Hepatic stellate cell (primary cell): ENCODE measurements at regions not wholly inside any gene's neighbourhood (a gene's known extent, or its start where the extent isn't known, plus 50 kb on each side); places are given as distances from the start of the nearest gene placed in this dataset.
"Not testable (repeated sequence)": the region's sequence is repeated elsewhere in the genome, so short reads cannot be mapped to it uniquely, and the experiment has no call there.

Source experiments
- DNase-seq: peaks from one replicate; pipeline ENCODE4 v3.0.0; 2011; ENCODE audit warnings: low spot score

DNA sequence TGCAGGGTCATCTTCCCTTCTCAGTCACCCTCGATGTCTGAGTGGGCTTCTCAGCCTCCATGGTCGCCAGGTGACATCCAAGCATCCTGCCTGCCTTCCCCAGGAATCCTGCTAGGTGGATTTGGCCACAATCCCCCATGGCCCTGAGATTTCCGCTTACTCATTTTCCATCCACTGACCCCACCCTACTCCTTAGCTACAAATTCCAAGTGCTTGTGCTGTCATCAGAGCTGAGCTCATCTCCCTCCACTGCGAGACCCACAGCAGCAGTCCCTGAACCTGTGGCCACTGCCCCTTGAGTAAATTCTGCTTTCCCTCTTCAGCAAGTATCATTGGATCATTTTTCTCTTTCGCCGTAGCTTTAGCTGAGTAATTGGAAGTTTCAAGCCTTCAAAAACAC lies 90.5 kb upstream of the ANKRD10 start:
- DNase-seq, result peak; percentile 23

GRCh38 chr13:111004444-111004843 lies 89.6 kb upstream of the ANKRD10 start:
- DNase-seq, result no peak

- no peak for DNase-seq
Observed at GRCh38 chr13:111001636-111002035, 86.8 kb upstream of the ANKRD10 start.

DNA sequence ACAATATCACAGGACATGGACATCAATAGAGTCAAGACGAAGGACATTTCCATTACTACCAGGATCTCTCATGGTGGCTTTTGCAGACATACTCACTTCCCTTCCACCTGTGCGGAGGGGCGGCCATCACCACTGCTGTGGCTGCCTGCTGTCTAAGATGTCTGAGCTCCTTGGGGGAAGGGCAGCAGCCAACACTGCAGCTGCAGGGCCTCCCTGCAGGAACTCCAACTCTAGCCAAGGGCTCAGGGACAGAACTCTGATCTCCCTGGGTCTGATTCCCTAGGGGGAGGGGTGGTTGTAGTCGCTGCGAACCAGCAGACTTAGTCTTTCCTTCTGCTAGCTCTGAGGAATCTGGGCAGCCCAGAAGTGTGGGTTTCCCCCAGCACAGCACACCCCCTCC lies 78.9 kb upstream of the ANKRD10 start:
- no peak for DNase-seq

- DNase-seq, result no peak
Observed at GRCh38 chr13:110991991-110992508, 77.2 kb upstream of the ANKRD10 start.

GRCh38 chr13:110989331-110989730 lies 74.5 kb upstream of the ANKRD10 start:
- no peak for DNase-seq

- no peak for DNase-seq
Observed at GRCh38 chr13:110985541-110985940, 70.7 kb upstream of the ANKRD10 start.

DNA sequence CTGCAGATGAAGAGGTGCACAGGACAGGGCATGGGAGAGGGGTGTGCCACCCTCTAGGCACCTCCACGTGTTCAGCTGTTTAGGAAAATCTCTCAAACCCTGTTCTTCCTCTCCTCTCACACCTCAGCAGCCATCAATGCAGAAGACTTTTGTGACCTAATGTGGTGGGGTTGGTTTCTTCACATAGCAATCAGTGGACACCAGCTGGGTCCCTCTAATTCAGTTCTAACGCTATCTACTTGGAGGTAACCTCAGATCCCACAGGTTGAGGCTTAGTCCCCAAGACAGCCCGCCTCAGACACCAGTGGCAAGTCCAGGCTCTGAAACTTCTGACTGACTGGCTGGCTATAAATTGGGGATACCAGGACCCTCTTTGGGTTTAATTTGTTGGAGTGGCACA lies 69.9 kb upstream of the ANKRD10 start:
- no peak for DNase-seq

DNA sequence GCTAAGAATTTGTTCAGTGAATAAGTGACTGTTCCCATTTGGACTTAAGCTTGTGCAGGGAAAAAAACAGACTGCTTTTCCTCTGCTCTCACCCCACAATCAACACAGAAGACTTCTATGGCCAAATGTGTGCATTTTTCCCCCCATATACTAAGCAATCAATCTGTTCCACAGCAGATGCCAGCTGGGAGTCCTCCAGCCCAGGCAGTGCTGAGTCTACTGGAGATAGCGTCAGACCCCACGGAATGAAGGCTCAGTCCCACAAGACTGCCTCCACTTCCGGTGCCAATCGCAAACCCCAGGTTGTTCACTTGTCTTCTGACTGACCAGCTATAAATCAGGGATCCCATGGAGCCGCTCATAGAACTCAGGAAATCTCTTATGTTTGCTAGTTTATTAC lies 69.5 kb upstream of the ANKRD10 start:
- DNase-seq, result no peak

- DNase-seq, result no peak
Observed at GRCh38 chr13:110983241-110983640, 68.4 kb upstream of the ANKRD10 start.

DNA sequence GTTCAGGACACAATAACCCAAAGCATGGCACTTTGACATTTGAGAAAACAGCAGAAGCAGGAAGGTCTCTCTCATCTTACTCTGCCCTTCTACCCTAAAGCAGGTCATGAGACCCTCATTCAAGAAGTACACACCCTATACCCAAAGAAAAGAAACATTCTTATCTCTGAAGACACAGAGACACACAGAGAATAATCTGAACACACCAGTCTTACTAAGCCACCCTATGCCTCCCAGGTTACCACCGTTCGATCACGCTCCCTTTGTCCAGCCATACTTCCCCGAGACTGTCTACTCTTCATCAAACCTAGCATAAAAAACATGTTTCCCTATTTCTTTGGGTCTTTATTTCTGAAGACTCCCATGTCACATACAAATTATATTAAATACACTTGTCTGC lies 66.5 kb upstream of the ANKRD10 start:
- no peak for DNase-seq

- no peak for DNase-seq
Observed at GRCh38 chr13:110980921-110981320, 66.1 kb upstream of the ANKRD10 start.

DNA sequence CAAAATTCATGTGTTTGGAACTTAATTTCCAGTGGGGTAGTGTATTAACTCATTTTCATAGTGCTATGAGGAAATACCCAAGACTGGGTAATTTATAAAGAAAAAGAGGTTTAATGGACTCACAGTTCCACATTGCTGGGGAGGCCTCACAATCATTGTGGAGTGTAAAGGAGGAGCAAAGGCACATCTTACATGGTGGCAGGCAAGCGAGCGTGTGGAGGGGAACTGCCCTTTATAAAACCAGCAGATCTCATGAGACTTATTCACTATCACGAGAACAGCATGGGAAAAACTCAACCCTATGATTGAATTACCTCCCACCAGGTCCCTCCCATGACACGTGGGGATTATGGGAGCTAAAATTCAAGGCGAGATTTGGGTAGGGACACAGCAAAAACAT lies 64.3 kb upstream of the ANKRD10 start:
- DNase-seq, result not testable (repeated sequence)

- no peak for DNase-seq
Observed at GRCh38 chr13:110978390-110978789, 63.5 kb upstream of the ANKRD10 start.

GRCh38 chr13:110976785-110977184 lies 61.9 kb upstream of the ANKRD10 start:
- DNase-seq, result no peak

GRCh38 chr13:110973007-110973700 lies 58.3 kb upstream of the ANKRD10 start:
- no peak for DNase-seq

DNA sequence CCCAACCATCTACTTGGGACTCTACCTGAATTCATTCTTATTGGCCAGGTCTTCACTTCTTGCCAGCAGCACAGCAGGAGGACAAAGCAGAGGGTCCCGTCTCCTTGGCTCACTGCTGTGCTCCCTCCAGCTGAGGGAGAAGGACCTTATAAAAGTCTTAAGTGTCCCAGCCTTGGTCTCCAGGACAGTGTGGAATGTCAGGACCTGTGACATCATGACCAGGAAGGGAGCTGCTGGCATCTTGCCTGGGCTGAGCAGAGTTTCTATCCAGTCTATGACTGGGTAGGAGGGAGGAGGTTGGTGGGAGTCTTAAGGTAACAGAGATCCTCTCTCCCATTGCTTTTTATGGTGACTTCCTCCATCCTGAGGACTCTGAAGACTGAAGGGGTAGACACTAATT lies 56.6 kb upstream of the ANKRD10 start:
- no peak for DNase-seq

GRCh38 chr13:110967156-110967855 lies 52.4 kb upstream of the ANKRD10 start:
- DNase-seq, result not testable (repeated sequence)

- no peak for DNase-seq
Observed at GRCh38 chr13:110965755-110966134, 50.9 kb upstream of the ANKRD10 start.

DNA sequence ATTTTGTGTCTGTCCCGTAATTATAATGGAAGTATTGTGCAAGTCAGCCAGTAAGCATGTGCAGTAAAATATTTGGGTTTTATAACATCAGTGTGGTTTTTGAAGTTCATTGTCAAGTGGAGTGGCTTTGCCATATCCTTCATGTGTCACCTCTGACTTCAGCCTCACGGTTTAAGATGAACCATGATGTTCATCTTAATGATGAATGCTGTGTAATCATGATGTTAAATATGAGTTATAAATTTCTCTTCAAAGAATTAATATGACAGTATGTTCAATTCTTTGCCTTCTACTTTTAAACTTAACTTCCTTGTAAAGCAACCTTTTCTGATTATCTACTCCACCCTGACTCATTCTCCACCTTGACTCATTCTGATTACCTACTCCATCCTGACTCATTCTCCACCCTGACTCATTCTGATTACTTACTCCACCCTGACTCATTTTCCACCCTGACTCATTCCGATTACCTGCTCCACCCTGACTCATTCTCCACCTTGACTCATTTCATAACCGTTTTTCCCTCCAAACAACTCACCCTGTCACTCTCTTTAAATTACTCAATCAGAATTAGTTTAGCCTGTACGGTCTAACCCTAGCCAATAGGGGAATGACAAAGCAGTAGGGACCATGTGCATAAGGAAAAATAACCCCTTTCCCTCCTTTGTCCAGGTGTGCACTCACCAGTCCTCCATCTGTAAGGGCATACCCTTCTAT lies 50.3 kb upstream of the ANKRD10 start:
- no peak for DNase-seq
